Vagina (tissue), 2 donors: ENCODE measurements at regions not wholly inside any gene's neighbourhood (a gene's known extent, or its start where the extent isn't known, plus 50 kb on each side); places are given as distances from the start of the nearest gene placed in this dataset.

ENCODE experiments used
- DNase-seq, 2 donors: peaks; one replicate each; pipeline ENCODE4 v3.0.0-alpha.2; 2017; ENCODE audit errors: extremely low spot score in 2 of 2
- H3K27ac ChIP-seq: fragments of 200-600 bp; sonication (generic); one replicate; pipeline ENCODE4 v1.5.1; 2019
- H3K27me3 ChIP-seq: fragments of 200-600 bp; sonication (generic); one replicate; pipeline ENCODE4 v1.5.1; 2019
- H3K36me3 ChIP-seq, 2 donors: fragments of 200-600 bp; sonication (generic); one replicate each; pipeline ENCODE4 v1.5.1; 2017 to 2019
- H3K4me1 ChIP-seq: fragments of 200-600 bp; sonication (generic); one replicate; pipeline ENCODE4 v1.5.1; 2019
- H3K4me3 ChIP-seq, 2 donors: fragments of 200-600 bp; sonication (generic); 1 replicate in 1 of 2; 2 replicates in 1 of 2; pipeline ENCODE4 v1.5.1; 2016 to 2019
- H3K9me3 ChIP-seq: fragments of 200-600 bp; sonication (generic); one replicate; pipeline ENCODE4 v1.5.1; 2019
- POLR2A ChIP-seq, 2 donors: fragments of 450-650 bp; IDR thresholded peaks; one replicate each; pipeline ENCODE4 v1.6.1; 2017; ENCODE audit warnings: antibody characterized with exemption in 2 of 2, mild to moderate bottlenecking in 2 of 2, moderate library complexity in 2 of 2
- POLR2AphosphoS5 ChIP-seq, 2 donors: sonication (generic); formaldehyde crosslinking; IDR thresholded peaks; one replicate each; pipeline ENCODE4 v1.9.0; 2017; ENCODE audit warnings: antibody characterized with exemption in 2 of 2, mild to moderate bottlenecking in 2 of 2, low read depth in 1 of 2; ENCODE audit not compliant: insufficient read depth in 1 of 2
- intact Hi-C: fragments of 100-400 bp; cut with DNase I; formaldehyde crosslinking; loops from one replicate; pipeline ENCODE4 v1.15.1; 2023
- TF ChIP-seq, protein P1 (sequence below), 3 experiments: fragments of 450-650 bp in 2 of 3; fragments of 200-600 bp in 1 of 3; sonication (generic) in 1 of 3; IDR thresholded peaks; one replicate each; pipeline ENCODE4 v1.5.1; 2017 to 2019; ENCODE audit warnings: antibody characterized with exemption in 3 of 3, mild to moderate bottlenecking in 2 of 3, moderate library complexity in 2 of 3

DNA sequence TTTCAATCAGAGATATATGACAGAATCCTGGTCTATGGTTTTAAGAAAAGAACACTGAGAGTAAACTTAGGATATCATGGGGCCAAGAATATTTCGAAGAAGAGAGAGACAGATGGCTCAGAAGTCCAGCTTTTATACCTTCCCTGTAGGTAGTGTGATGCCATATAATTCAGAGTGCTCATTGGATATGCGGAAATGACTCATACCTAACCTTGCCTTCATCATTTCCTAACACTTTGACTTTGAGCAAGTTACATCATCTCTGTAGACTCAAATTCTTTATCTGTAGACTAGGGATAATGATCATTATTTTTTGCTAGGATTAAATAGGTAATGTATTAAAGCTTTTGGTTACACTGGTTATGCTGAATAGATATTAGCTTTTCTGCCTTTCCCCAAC lies 461.6 kb upstream of the CNTNAP5 start:
- H3K27me3 ChIP-seq = no peaks in the 10 kb centered on the region
- intact Hi-C loops = no loop called here
- H3K4me3 ChIP-seq = no peak overlapping the region
- H3K36me3 ChIP-seq = no peaks in the 10 kb centered on the region
- TF ChIP-seq POLR2A (IDR thresholded peaks at IDR 0.05) (no peak), POLR2AphosphoS5 (IDR thresholded peaks at IDR 0.05; ENCODE audit: insufficient read depth in 1 of 2, low read depth in 1 of 2) (no peak)
- TF ChIP-seq, protein P1, sequence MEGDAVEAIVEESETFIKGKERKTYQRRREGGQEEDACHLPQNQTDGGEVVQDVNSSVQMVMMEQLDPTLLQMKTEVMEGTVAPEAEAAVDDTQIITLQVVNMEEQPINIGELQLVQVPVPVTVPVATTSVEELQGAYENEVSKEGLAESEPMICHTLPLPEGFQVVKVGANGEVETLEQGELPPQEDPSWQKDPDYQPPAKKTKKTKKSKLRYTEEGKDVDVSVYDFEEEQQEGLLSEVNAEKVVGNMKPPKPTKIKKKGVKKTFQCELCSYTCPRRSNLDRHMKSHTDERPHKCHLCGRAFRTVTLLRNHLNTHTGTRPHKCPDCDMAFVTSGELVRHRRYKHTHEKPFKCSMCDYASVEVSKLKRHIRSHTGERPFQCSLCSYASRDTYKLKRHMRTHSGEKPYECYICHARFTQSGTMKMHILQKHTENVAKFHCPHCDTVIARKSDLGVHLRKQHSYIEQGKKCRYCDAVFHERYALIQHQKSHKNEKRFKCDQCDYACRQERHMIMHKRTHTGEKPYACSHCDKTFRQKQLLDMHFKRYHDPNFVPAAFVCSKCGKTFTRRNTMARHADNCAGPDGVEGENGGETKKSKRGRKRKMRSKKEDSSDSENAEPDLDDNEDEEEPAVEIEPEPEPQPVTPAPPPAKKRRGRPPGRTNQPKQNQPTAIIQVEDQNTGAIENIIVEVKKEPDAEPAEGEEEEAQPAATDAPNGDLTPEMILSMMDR (IDR thresholded peaks at IDR 0.05) = no peak
- no peaks in the 10 kb centered on the region for H3K9me3 ChIP-seq
- no peaks in the 10 kb centered on the region for H3K4me1 ChIP-seq
- no peak for DNase-seq
- H3K27ac ChIP-seq = no peak overlapping the region

DNA sequence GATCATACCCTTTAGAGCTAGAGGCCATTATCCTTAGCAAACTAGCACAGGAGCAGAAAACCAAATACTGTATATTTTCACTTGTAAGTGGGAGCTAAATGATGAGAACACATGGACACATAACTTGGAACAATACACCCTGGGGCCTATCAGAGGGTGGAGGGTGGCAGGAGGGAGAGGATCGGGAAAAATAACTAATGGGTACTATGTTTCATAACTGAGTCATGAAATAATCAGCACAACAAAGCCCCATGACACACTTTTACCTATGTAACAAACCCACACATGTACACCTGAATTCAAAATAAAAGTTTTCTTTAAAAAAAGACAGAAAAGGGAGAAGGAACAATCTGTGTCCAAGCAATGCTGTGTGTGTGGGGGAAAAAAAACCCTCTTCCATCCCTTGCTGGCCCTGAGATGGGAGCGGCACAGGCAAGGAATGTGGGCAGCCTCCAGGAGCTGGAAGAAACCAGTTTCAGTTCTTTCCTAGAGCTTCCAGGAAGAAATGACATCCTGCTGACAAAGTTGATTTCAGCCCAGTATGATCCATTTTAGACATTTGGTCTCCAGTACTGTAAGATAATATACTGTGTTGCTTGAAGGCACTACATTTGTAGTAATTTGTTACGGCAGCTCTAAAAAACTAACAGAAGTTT lies 458.7 kb upstream of the CNTNAP5 start:
- TF ChIP-seq POLR2A (IDR thresholded peaks at IDR 0.05) (no peak), POLR2AphosphoS5 (IDR thresholded peaks at IDR 0.05; ENCODE audit: insufficient read depth in 1 of 2, low read depth in 1 of 2) (no peak)
- intact Hi-C loops = no loop called here
- no peaks in the 10 kb centered on the region for H3K27me3 ChIP-seq
- H3K36me3 ChIP-seq = no peaks in the 10 kb centered on the region
- no peak overlapping the region for H3K27ac ChIP-seq
- H3K9me3 ChIP-seq = no peaks in the 10 kb centered on the region
- DNase-seq = no peak
- H3K4me1 ChIP-seq = no peaks in the 10 kb centered on the region
- H3K4me3 ChIP-seq = no peak overlapping the region

DNA sequence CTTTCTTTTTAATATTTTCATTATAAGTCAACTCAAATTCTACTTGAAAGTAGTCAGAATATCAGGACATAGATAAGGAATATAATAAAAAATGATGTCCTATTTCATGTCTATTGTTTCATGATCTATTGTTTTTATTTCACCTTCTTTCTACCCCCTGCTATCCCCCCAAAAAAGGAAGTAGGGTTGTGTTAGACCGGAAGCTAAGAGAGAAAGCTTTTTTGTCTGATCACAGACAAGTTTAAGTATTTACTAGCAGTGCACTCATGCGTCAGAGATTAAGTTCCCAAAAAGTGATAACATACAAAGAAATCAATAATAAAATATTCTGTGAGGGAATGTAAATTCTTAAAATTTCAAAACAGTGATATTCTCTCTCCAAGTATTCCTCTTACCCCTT lies 447.1 kb upstream of the CNTNAP5 start:
- H3K4me1 ChIP-seq = no peaks in the 10 kb centered on the region
- no peak for DNase-seq
- H3K27me3 ChIP-seq = no peaks in the 10 kb centered on the region
- intact Hi-C loops = no loop called here
- no peak for TF ChIP-seq POLR2A (IDR thresholded peaks at IDR 0.05)
- TF ChIP-seq, protein P1 (IDR thresholded peaks at IDR 0.05) = no peak
- no peak for TF ChIP-seq POLR2AphosphoS5 (IDR thresholded peaks at IDR 0.05; ENCODE audit: insufficient read depth in 1 of 2, low read depth in 1 of 2)
- H3K4me3 ChIP-seq = no peak overlapping the region
- H3K36me3 ChIP-seq = no peaks in the 10 kb centered on the region
- no peak overlapping the region for H3K27ac ChIP-seq
- H3K9me3 ChIP-seq = no peaks in the 10 kb centered on the region

DNA sequence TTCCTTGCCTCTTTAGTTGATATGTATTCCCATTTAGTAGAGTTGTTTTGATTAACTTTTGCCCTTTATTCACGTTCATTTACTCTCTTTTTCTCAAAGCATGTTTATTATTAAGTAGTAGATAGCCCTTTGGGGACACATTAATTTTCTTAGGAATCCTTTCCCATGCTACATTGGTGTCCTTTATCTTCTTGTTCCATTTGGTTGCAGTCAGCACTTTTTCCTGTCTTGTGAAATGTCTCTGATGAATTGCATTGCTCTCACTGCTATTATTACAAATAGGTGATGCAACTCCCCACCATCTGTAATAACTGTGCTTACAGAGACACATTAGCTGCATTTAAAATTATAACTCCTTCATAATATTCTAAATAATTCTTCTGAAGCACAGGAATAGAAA lies 428.5 kb upstream of the CNTNAP5 start:
- intact Hi-C loops = no loop called here
- no peak overlapping the region for H3K27ac ChIP-seq
- TF ChIP-seq, protein P1 (IDR thresholded peaks at IDR 0.05) = no peak
- no peak for DNase-seq
- H3K4me1 ChIP-seq = no peaks in the 10 kb centered on the region
- H3K9me3 ChIP-seq = no peaks in the 10 kb centered on the region
- no peaks in the 10 kb centered on the region for H3K27me3 ChIP-seq
- H3K4me3 ChIP-seq = no peak overlapping the region
- H3K36me3 ChIP-seq = no peaks in the 10 kb centered on the region

DNA sequence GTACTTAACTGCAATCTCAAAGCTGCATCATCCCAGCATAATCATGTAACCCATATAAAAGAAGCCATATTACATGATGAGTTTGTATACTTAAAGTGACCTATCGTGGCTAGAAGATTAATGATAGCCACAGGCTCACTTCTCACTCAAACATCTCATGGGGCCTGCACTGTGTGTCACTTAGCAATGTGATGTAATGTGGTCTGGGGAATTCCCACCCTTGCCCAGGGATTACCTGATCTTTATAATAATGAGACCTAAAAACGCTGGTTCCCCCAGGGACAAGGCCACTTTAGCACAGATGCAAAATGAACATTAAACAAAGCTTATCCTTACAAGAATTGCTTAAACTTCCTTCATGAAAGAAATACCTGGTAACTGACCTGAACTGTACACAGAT lies 427.1 kb upstream of the CNTNAP5 start:
- Histone ChIP-seq H3K36me3 (no peaks in the 10 kb centered on the region), H3K4me3 (no peak overlapping the region), H3K27me3 (no peaks in the 10 kb centered on the region), H3K9me3 (no peaks in the 10 kb centered on the region), H3K4me1 (no peaks in the 10 kb centered on the region), H3K27ac (no peak overlapping the region)
- no peak for DNase-seq
- intact Hi-C loops = no loop called here
- TF ChIP-seq, protein P1 (IDR thresholded peaks at IDR 0.05) = no peak
- TF ChIP-seq POLR2AphosphoS5 (IDR thresholded peaks at IDR 0.05; ENCODE audit: insufficient read depth in 1 of 2, low read depth in 1 of 2) (no peak), POLR2A (IDR thresholded peaks at IDR 0.05) (no peak)
